HUES48 (cell line): ENCODE measurements at regions not wholly inside any gene's neighbourhood (a gene's known extent, or its start where the extent isn't known, plus 50 kb on each side); places are given as distances from the start of the nearest gene placed in this dataset.
"Not testable (repeated sequence)": the region's sequence is repeated elsewhere in the genome, so short reads cannot be mapped to it uniquely, and the experiment has no call there.

Experiments
- H3K27ac ChIP-seq: one replicate; pipeline ENCODE4 v1.7.0; 2013; ENCODE audit warnings: low read depth, low read length, inconsistent platforms
- H3K27me3 ChIP-seq: 2 replicates; pipeline ENCODE4 v1.6.1; 2013; ENCODE audit warnings: mild to moderate bottlenecking, low read length; ENCODE audit not compliant: control insufficient read depth, insufficient read depth
- H3K36me3 ChIP-seq: 2 replicates; pipeline ENCODE4 v1.6.1; 2013; ENCODE audit warnings: low read length; ENCODE audit not compliant: control insufficient read depth, insufficient read depth
- H3K4me1 ChIP-seq: 2 replicates; pipeline ENCODE4 v1.6.1; 2013; ENCODE audit warnings: mild to moderate bottlenecking, low read length; ENCODE audit not compliant: control insufficient read depth, insufficient read depth
- H3K4me3 ChIP-seq: 2 replicates; pipeline ENCODE4 v1.5.1; 2013; ENCODE audit warnings: mild to moderate bottlenecking, low read depth, low read length
- H3K9ac ChIP-seq: 2 replicates; pipeline ENCODE4 v1.6.1; 2013; ENCODE audit warnings: mild to moderate bottlenecking, low read depth, low read length, moderate library complexity
- H3K9me3 ChIP-seq: 2 replicates; pipeline ENCODE4 v1.6.1; 2013; ENCODE audit warnings: low read length; ENCODE audit not compliant: control insufficient read depth, insufficient read depth

DNA sequence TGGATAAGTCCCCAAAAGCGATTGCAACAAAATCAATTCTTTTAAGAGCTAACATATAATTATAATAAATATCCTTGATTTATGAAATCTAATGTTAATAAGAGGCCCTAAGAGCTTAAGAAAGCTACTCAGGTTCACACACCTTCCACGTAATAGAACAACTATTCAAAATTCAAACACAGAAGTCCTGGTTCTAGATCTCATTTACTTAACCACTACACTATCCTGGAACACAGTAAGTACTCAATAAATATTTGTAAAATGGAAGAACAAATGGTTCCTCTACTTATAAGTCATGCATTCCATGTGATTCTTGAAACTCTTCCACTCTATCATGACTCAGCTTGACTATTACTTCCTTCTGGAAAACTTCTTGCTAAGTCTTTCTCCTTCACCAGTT, 268.2 kb downstream of the FAM181B start:
- no peaks in the 10 kb centered on the region for H3K27me3 ChIP-seq
- H3K27ac ChIP-seq = no peak overlapping the region
- H3K4me1 ChIP-seq = no peaks in the 10 kb centered on the region
- no peak overlapping the region for H3K4me3 ChIP-seq
- no peaks in the 10 kb centered on the region for H3K36me3 ChIP-seq
- H3K9me3 ChIP-seq = no peaks in the 10 kb centered on the region
- H3K9ac ChIP-seq = no peak overlapping the region

DNA sequence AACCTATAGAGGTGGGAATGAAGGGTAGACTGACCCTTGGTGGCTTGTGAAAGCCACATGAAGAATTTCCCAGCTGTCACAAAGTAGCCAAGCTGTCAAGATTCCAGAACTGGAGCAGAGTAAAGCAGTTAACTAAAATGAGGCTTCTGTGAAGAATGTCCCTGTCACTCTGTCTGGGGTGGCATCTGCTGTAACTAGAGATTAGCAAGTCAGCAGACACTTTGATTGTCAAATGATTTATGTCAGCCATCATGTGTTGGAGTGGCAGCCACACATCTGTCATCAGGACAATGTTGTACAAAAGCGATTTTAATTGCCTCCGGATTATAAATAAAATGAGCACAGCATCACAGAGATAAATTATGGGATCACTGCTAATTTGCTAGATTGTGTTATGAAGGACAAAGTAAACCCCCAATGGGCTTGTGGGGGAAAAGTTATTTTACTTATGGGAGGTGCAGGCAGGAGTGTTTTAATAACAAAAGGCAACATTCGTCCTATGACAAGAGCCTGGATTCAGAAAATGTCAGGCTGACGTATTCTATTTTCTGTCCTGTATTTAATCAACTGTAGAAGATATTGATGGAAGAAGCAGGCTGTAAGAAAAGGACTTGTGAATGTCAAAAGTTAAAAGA, 270.9 kb downstream of the FAM181B start:
- no peaks in the 10 kb centered on the region for H3K4me1 ChIP-seq
- no peak overlapping the region for H3K9ac ChIP-seq
- H3K27me3 ChIP-seq = no peaks in the 10 kb centered on the region
- no peaks in the 10 kb centered on the region for H3K9me3 ChIP-seq
- no peaks in the 10 kb centered on the region for H3K36me3 ChIP-seq
- no peak overlapping the region for H3K4me3 ChIP-seq
- H3K27ac ChIP-seq = no peak overlapping the region

DNA sequence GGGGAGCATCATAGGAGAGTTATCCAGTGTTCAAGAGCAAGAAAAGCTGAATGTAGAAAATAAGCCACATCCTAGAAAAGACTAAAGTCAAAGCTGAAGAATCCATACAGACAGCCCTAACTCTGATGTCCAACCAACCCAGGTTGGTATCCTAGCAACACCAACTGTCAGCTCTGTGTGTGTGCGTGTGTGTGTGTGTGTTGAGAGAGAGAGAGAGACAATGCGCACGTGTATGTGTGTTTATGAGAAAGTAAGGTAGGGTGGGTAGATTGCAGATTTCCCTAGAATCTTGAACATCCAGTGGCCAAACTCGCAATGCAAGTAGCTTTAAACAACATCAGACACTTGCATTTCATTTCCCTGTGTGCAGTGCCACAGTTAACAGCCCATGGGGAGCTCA, 274.9 kb downstream of the FAM181B start:
- H3K4me3 ChIP-seq = no peak overlapping the region
- no peak overlapping the region for H3K27ac ChIP-seq
- no peaks in the 10 kb centered on the region for H3K36me3 ChIP-seq
- no peaks in the 10 kb centered on the region for H3K27me3 ChIP-seq
- H3K9ac ChIP-seq = no peak overlapping the region
- H3K4me1 ChIP-seq = no peaks in the 10 kb centered on the region
- H3K9me3 ChIP-seq = no peaks in the 10 kb centered on the region

GRCh38 chr11:82458147-82458546, 275.5 kb downstream of the FAM181B start:
- no peak overlapping the region for H3K27ac ChIP-seq
- H3K4me3 ChIP-seq = no peak overlapping the region
- H3K4me1 ChIP-seq = no peaks in the 10 kb centered on the region
- H3K9ac ChIP-seq = no peak overlapping the region
- H3K36me3 ChIP-seq = no peaks in the 10 kb centered on the region
- H3K27me3 ChIP-seq = no peaks in the 10 kb centered on the region
- no peaks in the 10 kb centered on the region for H3K9me3 ChIP-seq

GRCh38 chr11:82450996-82451395, 282.7 kb downstream of the FAM181B start:
- no peak overlapping the region for H3K4me3 ChIP-seq
- no peak overlapping the region for H3K9ac ChIP-seq
- no peaks in the 10 kb centered on the region for H3K27me3 ChIP-seq
- no peaks in the 10 kb centered on the region for H3K4me1 ChIP-seq
- H3K36me3 ChIP-seq = no peaks in the 10 kb centered on the region
- no peak overlapping the region for H3K27ac ChIP-seq
- no peaks in the 10 kb centered on the region for H3K9me3 ChIP-seq

- H3K27me3 ChIP-seq = no peaks in the 10 kb centered on the region
These were observed 327.1 kb downstream of the FAM181B start for GRCh38 chr11:82406611-82407010.

GRCh38 chr11:82405421-82405820, 328.2 kb downstream of the FAM181B start:
- no peaks in the 10 kb centered on the region for H3K4me1 ChIP-seq
- no peaks in the 10 kb centered on the region for H3K36me3 ChIP-seq
- no peak overlapping the region for H3K4me3 ChIP-seq
- H3K27me3 ChIP-seq = no peaks in the 10 kb centered on the region
- no peaks in the 10 kb centered on the region for H3K9me3 ChIP-seq
- no peak overlapping the region for H3K9ac ChIP-seq
- no peak overlapping the region for H3K27ac ChIP-seq

More at GRCh38 chr11:82406611-82407010, 327.1 kb downstream of the FAM181B start:
- Histone ChIP-seq H3K9me3 (no peaks in the 10 kb centered on the region), H3K9ac (no peak overlapping the region), H3K27ac (no peak overlapping the region), H3K4me3 (no peak overlapping the region), H3K4me1 (no peaks in the 10 kb centered on the region), H3K36me3 (no peaks in the 10 kb centered on the region)

GRCh38 chr11:82404981-82405380, 328.7 kb downstream of the FAM181B start:
- no peak overlapping the region for H3K4me3 ChIP-seq
- H3K4me1 ChIP-seq = no peaks in the 10 kb centered on the region
- H3K36me3 ChIP-seq = no peaks in the 10 kb centered on the region
- H3K9me3 ChIP-seq = no peaks in the 10 kb centered on the region
- H3K9ac ChIP-seq = no peak overlapping the region
- H3K27me3 ChIP-seq = no peaks in the 10 kb centered on the region
- H3K27ac ChIP-seq = no peak overlapping the region

GRCh38 chr11:82403640-82404305, 329.9 kb downstream of the FAM181B start:
- no peaks in the 10 kb centered on the region for H3K9me3 ChIP-seq
- H3K9ac ChIP-seq = no peak overlapping the region
- no peaks in the 10 kb centered on the region for H3K27me3 ChIP-seq
- H3K4me1 ChIP-seq = no peaks in the 10 kb centered on the region
- no peak overlapping the region for H3K4me3 ChIP-seq
- H3K27ac ChIP-seq = no peak overlapping the region
- H3K36me3 ChIP-seq = no peaks in the 10 kb centered on the region

DNA sequence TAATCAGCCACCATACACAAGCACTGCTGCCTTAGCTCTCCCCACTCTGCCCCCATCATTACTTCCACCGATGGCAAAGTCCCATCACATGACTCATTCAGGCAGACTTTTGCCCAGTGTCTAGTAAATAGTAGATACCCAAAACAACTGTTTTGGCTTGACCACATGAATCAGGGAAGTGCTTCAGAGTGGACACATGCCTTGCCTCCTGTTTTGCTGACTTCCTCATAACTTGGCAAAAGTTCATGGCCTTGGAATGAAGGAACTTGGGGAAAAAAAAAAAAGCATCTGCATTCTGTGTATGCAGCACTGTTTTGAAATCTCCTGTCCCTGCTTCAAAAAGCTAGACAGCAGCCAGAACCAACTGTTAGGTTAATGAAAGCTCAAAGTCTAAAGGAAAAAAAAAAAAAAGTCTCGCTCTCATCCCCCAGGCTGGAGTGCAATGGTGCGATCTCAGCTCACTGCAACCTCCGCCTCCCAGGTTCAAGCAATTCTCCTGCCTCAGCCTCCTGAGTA, 335.3 kb downstream of the FAM181B start:
- Histone ChIP-seq H3K27ac (no peak overlapping the region), H3K36me3 (no peaks in the 10 kb centered on the region), H3K9ac (no peak overlapping the region)

GRCh38 chr11:82396639-82397038, 337.0 kb downstream of the FAM181B start:
- not testable (repeated sequence) for H3K9ac ChIP-seq, H3K27ac ChIP-seq, H3K4me3 ChIP-seq, H3K36me3 ChIP-seq, H3K9me3 ChIP-seq, H3K27me3 ChIP-seq, H3K4me1 ChIP-seq

More for the DNA sequence above, 335.3 kb downstream of the FAM181B start:
- Histone ChIP-seq H3K27me3 (no peaks in the 10 kb centered on the region), H3K4me1 (no peaks in the 10 kb centered on the region), H3K4me3 (no peak overlapping the region), H3K9me3 (no peaks in the 10 kb centered on the region)
